ENCODE measurements at regions not wholly inside any gene's neighbourhood (a gene's known extent, or its start where the extent isn't known, plus 50 kb on each side); places are given as distances from the start of the nearest gene placed in this dataset.

GRCh38 chr4:10346023-10346422 is 111.2 kb downstream of the ZNF518B start:
- H3K79me2 ChIP-seq (ENCODE audit: insufficient read depth, low read length), result no peaks in the 10 kb centered on the region
- intact Hi-C loops (cut with micrococcal nuclease; ENCODE audit: unreplicated experiment), result no loop called here
- no peaks in the 10 kb centered on the region for H3K9me3 ChIP-seq (ENCODE audit: low read length)
- no peak overlapping the region for H3K4me3 ChIP-seq (replicated peaks in 1 of 3; ENCODE audit: insufficient read depth in 1 of 3, low read depth in 2 of 3, low read length in 3 of 3)
- ATAC-seq (no peak), FAIRE-seq (no peak), DNase-seq (ENCODE audit: low spot score) (no peak)
- ChIA-PET CTCF (ENCODE audit: low intra/inter-chr PET ratio, low total read pairs) (no interaction called here), POLR2A (no interaction called here)
- in situ Hi-C loops (cut with HindIII; ENCODE audit: extremely low pct_ligation_motif_present, low pct_unique_long_range_greater_than_20kb), result no loop called here
- H3K4me1 ChIP-seq (ENCODE audit: insufficient read depth, low read length), result no peaks in the 10 kb centered on the region
- H3K27me3 ChIP-seq (ENCODE audit: control insufficient read depth in 1 of 2, insufficient read depth in 2 of 2, low read length in 2 of 2), result no peaks in the 10 kb centered on the region; a peak in 3 of 5 replicates
- no peaks in the 10 kb centered on the region for H3K36me3 ChIP-seq (replicated peaks in 1 of 2; ENCODE audit: control insufficient read depth in 1 of 2, insufficient read depth in 2 of 2, low read length in 2 of 2)
- H2AFZ ChIP-seq (ENCODE audit: low read length), result no peak overlapping the region
- H4K20me1 ChIP-seq (ENCODE audit: insufficient read depth, low read length), result no peaks in the 10 kb centered on the region
- 45% methylated on average over 2 of the region's 2 CpGs for whole genome bisulfite sequencing (ENCODE audit: low lambda C conversion rate)
- H3K9ac ChIP-seq (ENCODE audit: insufficient read depth, low read depth, low read length), result no peak overlapping the region
- TF ChIP-seq RFXANK (CRISPR knock-in tag; IDR thresholded peaks at IDR 0.05) (no peak), MAFF (IDR thresholded peaks at IDR 0.05; ENCODE audit: low read depth, low read length) (no peak), PHF8 (CRISPR knock-in tag; IDR thresholded peaks at IDR 0.05) (no peak), ZBTB3 (CRISPR knock-in tag; IDR thresholded peaks at IDR 0.05; ENCODE audit: borderline replicate concordance, low read depth) (no peak), AGO2 (optimal IDR thresholded peaks at IDR 0.05; ENCODE audit: low read depth, low read length) (no peak), NFYB (CRISPR knock-in tag; IDR thresholded peaks at IDR 0.05) (no peak), U2AF2 (IDR thresholded peaks at IDR 0.05; ENCODE audit: low read depth, low read length) (no peak), ZNF672 (CRISPR knock-in tag; IDR thresholded peaks at IDR 0.05) (no peak), NR2F2 (IDR thresholded peaks at IDR 0.05; ENCODE audit: borderline replicate concordance, low read depth) (no peak)
- TF ChIP-seq, protein P1, sequence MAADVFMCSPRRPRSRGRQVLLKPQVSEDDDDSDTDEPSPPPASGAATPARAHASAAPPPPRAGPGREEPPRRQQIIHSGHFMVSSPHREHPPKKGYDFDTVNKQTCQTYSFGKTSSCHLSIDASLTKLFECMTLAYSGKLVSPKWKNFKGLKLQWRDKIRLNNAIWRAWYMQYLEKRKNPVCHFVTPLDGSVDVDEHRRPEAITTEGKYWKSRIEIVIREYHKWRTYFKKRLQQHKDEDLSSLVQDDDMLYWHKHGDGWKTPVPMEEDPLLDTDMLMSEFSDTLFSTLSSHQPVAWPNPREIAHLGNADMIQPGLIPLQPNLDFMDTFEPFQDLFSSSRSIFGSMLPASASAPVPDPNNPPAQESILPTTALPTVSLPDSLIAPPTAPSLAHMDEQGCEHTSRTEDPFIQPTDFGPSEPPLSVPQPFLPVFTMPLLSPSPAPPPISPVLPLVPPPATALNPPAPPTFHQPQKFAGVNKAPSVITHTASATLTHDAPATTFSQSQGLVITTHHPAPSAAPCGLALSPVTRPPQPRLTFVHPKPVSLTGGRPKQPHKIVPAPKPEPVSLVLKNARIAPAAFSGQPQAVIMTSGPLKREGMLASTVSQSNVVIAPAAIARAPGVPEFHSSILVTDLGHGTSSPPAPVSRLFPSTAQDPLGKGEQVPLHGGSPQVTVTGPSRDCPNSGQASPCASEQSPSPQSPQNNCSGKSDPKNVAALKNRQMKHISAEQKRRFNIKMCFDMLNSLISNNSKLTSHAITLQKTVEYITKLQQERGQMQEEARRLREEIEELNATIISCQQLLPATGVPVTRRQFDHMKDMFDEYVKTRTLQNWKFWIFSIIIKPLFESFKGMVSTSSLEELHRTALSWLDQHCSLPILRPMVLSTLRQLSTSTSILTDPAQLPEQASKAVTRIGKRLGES (CRISPR knock-in tag; IDR thresholded peaks at IDR 0.05; ENCODE audit: borderline replicate concordance), result no peak
- no TSS peak for BruUV-seq (replicated peaks)
- no peak overlapping the region for H3K4me2 ChIP-seq (ENCODE audit: low read depth, low read length)
- no peak overlapping the region for H3K27ac ChIP-seq (ENCODE audit: extremely low read length, insufficient read depth, low read length)
